ENCODE measurements at regions not wholly inside any gene's neighbourhood (a gene's known extent, or its start where the extent isn't known, plus 50 kb on each side); places are given as distances from the start of the nearest gene placed in this dataset.

GRCh38 chr13:82615043-82615442, 1267.2 kb downstream of the SLITRK1 start:
- Mint-ChIP-seq H3K27ac (no peak overlapping the region), H3K4me3 (no peak overlapping the region), H3K9me3 (peaks cover 3% of the 10 kb centered on the region), H3K4me1 (no peaks in the 10 kb centered on the region), H3K27me3 (no peaks in the 10 kb centered on the region), H3K36me3 (ENCODE audit: low read depth) (no peaks in the 10 kb centered on the region)
- ATAC-seq (replicated peaks) = no peak

GRCh38 chr13:82614086-82614485, 1268.2 kb downstream of the SLITRK1 start:
- Mint-ChIP-seq H3K27me3 (no peaks in the 10 kb centered on the region), H3K9me3 (peaks cover 3% of the 10 kb centered on the region), H3K36me3 (ENCODE audit: low read depth) (no peaks in the 10 kb centered on the region), H3K4me1 (no peaks in the 10 kb centered on the region), H3K27ac (no peak overlapping the region), H3K4me3 (no peak overlapping the region)
- ATAC-seq (replicated peaks) = no peak

GRCh38 chr13:82606008-82606407, 1276.3 kb downstream of the SLITRK1 start:
- Mint-ChIP-seq H3K36me3 (ENCODE audit: low read depth) (no peaks in the 10 kb centered on the region), H3K27me3 (no peaks in the 10 kb centered on the region), H3K27ac (no peak overlapping the region), H3K9me3 (peaks cover 13% of the 10 kb centered on the region), H3K4me1 (no peaks in the 10 kb centered on the region), H3K4me3 (no peak overlapping the region)
- no peak for ATAC-seq (replicated peaks)

GRCh38 chr13:82597747-82598146, 1284.5 kb downstream of the SLITRK1 start:
- H3K27me3 Mint-ChIP-seq = no peaks in the 10 kb centered on the region
- H3K27ac Mint-ChIP-seq = no peak overlapping the region
- no peaks in the 10 kb centered on the region for H3K9me3 Mint-ChIP-seq
- H3K4me3 Mint-ChIP-seq = no peak overlapping the region
- H3K36me3 Mint-ChIP-seq (ENCODE audit: low read depth) = no peaks in the 10 kb centered on the region
- H3K4me1 Mint-ChIP-seq = no peaks in the 10 kb centered on the region
- ATAC-seq (replicated peaks) = no peak

GRCh38 chr13:82593239-82593638, 1289.0 kb downstream of the SLITRK1 start:
- Mint-ChIP-seq H3K9me3 (no peaks in the 10 kb centered on the region), H3K27me3 (no peaks in the 10 kb centered on the region), H3K27ac (no peak overlapping the region), H3K36me3 (ENCODE audit: low read depth) (no peaks in the 10 kb centered on the region), H3K4me1 (no peaks in the 10 kb centered on the region), H3K4me3 (no peak overlapping the region)
- ATAC-seq (replicated peaks) = no peak

- H3K36me3 Mint-ChIP-seq (ENCODE audit: low read depth) = no peaks in the 10 kb centered on the region
- H3K4me3 Mint-ChIP-seq = no peak overlapping the region
- H3K9me3 Mint-ChIP-seq = peaks cover 4% of the 10 kb centered on the region
- H3K27me3 Mint-ChIP-seq = no peaks in the 10 kb centered on the region
- no peaks in the 10 kb centered on the region for H3K4me1 Mint-ChIP-seq
- no peak for ATAC-seq (replicated peaks)
- H3K27ac Mint-ChIP-seq = no peak overlapping the region
Measured at GRCh38 chr13:82571653-82572052, 1310.6 kb downstream of the SLITRK1 start.

- no peaks in the 10 kb centered on the region for H3K27me3 Mint-ChIP-seq
- H3K4me3 Mint-ChIP-seq = no peak overlapping the region
- H3K4me1 Mint-ChIP-seq = no peaks in the 10 kb centered on the region
- no peak overlapping the region for H3K27ac Mint-ChIP-seq
- ATAC-seq (replicated peaks) = no peak
- no peaks in the 10 kb centered on the region for H3K36me3 Mint-ChIP-seq (ENCODE audit: low read depth)
- no peaks in the 10 kb centered on the region for H3K9me3 Mint-ChIP-seq
Measured at GRCh38 chr13:82569581-82569980, 1312.7 kb downstream of the SLITRK1 start.

- H3K36me3 Mint-ChIP-seq (ENCODE audit: low read depth) = no peaks in the 10 kb centered on the region
- no peak overlapping the region for H3K27ac Mint-ChIP-seq
- no peak overlapping the region for H3K4me3 Mint-ChIP-seq
- no peak for ATAC-seq (replicated peaks)
- no peaks in the 10 kb centered on the region for H3K9me3 Mint-ChIP-seq
- H3K4me1 Mint-ChIP-seq = no peaks in the 10 kb centered on the region
- no peaks in the 10 kb centered on the region for H3K27me3 Mint-ChIP-seq
Measured at GRCh38 chr13:82566864-82567263, 1315.4 kb downstream of the SLITRK1 start.

- Mint-ChIP-seq H3K9me3 (no peaks in the 10 kb centered on the region), H3K4me3 (no peak overlapping the region), H3K4me1 (no peaks in the 10 kb centered on the region), H3K27me3 (no peaks in the 10 kb centered on the region), H3K27ac (no peak overlapping the region), H3K36me3 (ENCODE audit: low read depth) (no peaks in the 10 kb centered on the region)
- no peak for ATAC-seq (replicated peaks)
Measured at GRCh38 chr13:82565201-82565600, 1317.1 kb downstream of the SLITRK1 start.

- Mint-ChIP-seq H3K27me3 (no peaks in the 10 kb centered on the region), H3K4me1 (no peaks in the 10 kb centered on the region), H3K4me3 (no peak overlapping the region), H3K36me3 (ENCODE audit: low read depth) (no peaks in the 10 kb centered on the region), H3K27ac (no peak overlapping the region), H3K9me3 (no peaks in the 10 kb centered on the region)
- ATAC-seq (replicated peaks) = no peak
Measured at GRCh38 chr13:82560889-82561288, 1321.4 kb downstream of the SLITRK1 start.

- Mint-ChIP-seq H3K9me3 (peaks cover 9% of the 10 kb centered on the region), H3K27me3 (no peaks in the 10 kb centered on the region), H3K36me3 (ENCODE audit: low read depth) (no peaks in the 10 kb centered on the region), H3K4me1 (no peaks in the 10 kb centered on the region), H3K4me3 (no peak overlapping the region), H3K27ac (no peak overlapping the region)
- no peak for ATAC-seq (replicated peaks)
Measured at GRCh38 chr13:82522872-82523271, 1359.4 kb downstream of the SLITRK1 start.

GRCh38 chr13:82506805-82507414, 1375.4 kb downstream of the SLITRK1 start:
- no peaks in the 10 kb centered on the region for H3K36me3 Mint-ChIP-seq (ENCODE audit: low read depth)
- H3K4me1 Mint-ChIP-seq = no peaks in the 10 kb centered on the region

GRCh38 chr13:82501834-82502233, 1380.4 kb downstream of the SLITRK1 start:
- Mint-ChIP-seq H3K36me3 (ENCODE audit: low read depth) (no peaks in the 10 kb centered on the region), H3K4me3 (no peak overlapping the region), H3K9me3 (no peaks in the 10 kb centered on the region), H3K4me1 (no peaks in the 10 kb centered on the region), H3K27me3 (no peaks in the 10 kb centered on the region), H3K27ac (no peak overlapping the region)
- ATAC-seq (replicated peaks) = no peak

More at GRCh38 chr13:82506805-82507414, 1375.4 kb downstream of the SLITRK1 start:
- ATAC-seq (replicated peaks) = no peak
- Mint-ChIP-seq H3K27me3 (no peaks in the 10 kb centered on the region), H3K4me3 (no peak overlapping the region), H3K27ac (no peak overlapping the region), H3K9me3 (no peaks in the 10 kb centered on the region)

- Mint-ChIP-seq H3K27me3 (no peaks in the 10 kb centered on the region), H3K27ac (no peak overlapping the region), H3K36me3 (ENCODE audit: low read depth) (no peaks in the 10 kb centered on the region), H3K4me3 (no peak overlapping the region), H3K4me1 (no peaks in the 10 kb centered on the region), H3K9me3 (peaks cover 6% of the 10 kb centered on the region)
- no peak for ATAC-seq (replicated peaks)
Measured at GRCh38 chr13:82480415-82480814, 1401.9 kb downstream of the SLITRK1 start.

- no peaks in the 10 kb centered on the region for H3K27me3 Mint-ChIP-seq
- no peak overlapping the region for H3K27ac Mint-ChIP-seq
- peaks cover 6% of the 10 kb centered on the region for H3K9me3 Mint-ChIP-seq
- ATAC-seq (replicated peaks) = no peak
- H3K36me3 Mint-ChIP-seq (ENCODE audit: low read depth) = no peaks in the 10 kb centered on the region
- H3K4me1 Mint-ChIP-seq = no peaks in the 10 kb centered on the region
- H3K4me3 Mint-ChIP-seq = no peak overlapping the region
Measured at GRCh38 chr13:82477436-82477835, 1404.8 kb downstream of the SLITRK1 start.

- H3K27ac Mint-ChIP-seq = no peak overlapping the region
- no peaks in the 10 kb centered on the region for H3K36me3 Mint-ChIP-seq (ENCODE audit: low read depth)
- no peak overlapping the region for H3K4me3 Mint-ChIP-seq
- peaks cover 3% of the 10 kb centered on the region for H3K9me3 Mint-ChIP-seq
- no peaks in the 10 kb centered on the region for H3K27me3 Mint-ChIP-seq
- ATAC-seq (replicated peaks) = no peak
- no peaks in the 10 kb centered on the region for H3K4me1 Mint-ChIP-seq
Measured at GRCh38 chr13:82467626-82468025, 1414.6 kb downstream of the SLITRK1 start.

All from activated T-helper 17 cell treated with anti-CD3 and anti-CD28 coated beads, Interleukin-2, amount 50 U/mL, for 72 hours (primary cell).